HG02678 (cell line): ENCODE measurements at regions not wholly inside any gene's neighbourhood (a gene's known extent, or its start where the extent isn't known, plus 50 kb on each side); places are given as distances from the start of the nearest gene placed in this dataset.

ENCODE experiments used
- ATAC-seq: cut with Tn5 transposase; IDR thresholded peaks from one replicate; pipeline ENCODE4 v1.9.1; 2021; ENCODE audit warnings: mild to moderate bottlenecking, moderate library complexity; ENCODE audit not compliant: unreplicated experiment

GRCh38 chr11:10641912-10642697 is 51.5 kb downstream of the IRAG1 start:
- no peak for ATAC-seq

- ATAC-seq, result peak; percentile 87
Measured at GRCh38 chr11:10641177-10641911, 52.2 kb downstream of the IRAG1 start.

- no peak for ATAC-seq
Measured at GRCh38 chr11:10640308-10640707, 53.2 kb downstream of the IRAG1 start.

- ATAC-seq, result no peak
Measured at GRCh38 chr11:10639350-10639749, 54.2 kb downstream of the IRAG1 start.

- no peak for ATAC-seq
Measured at GRCh38 chr11:10638316-10638925, 55.1 kb downstream of the IRAG1 start.

- no peak for ATAC-seq
Measured at GRCh38 chr11:10637731-10638151, 55.8 kb downstream of the IRAG1 start.

GRCh38 chr11:10634407-10634806 is 59.1 kb downstream of the IRAG1 start:
- ATAC-seq, result no peak

GRCh38 chr11:10633261-10633660 is 60.3 kb downstream of the IRAG1 start:
- ATAC-seq, result no peak

GRCh38 chr11:10632483-10632882 is 61.1 kb downstream of the IRAG1 start:
- ATAC-seq, result no peak

GRCh38 chr11:10631761-10632160 is 61.8 kb downstream of the IRAG1 start:
- no peak for ATAC-seq

GRCh38 chr11:10629411-10630002 is 61.0 kb upstream of the LYVE1 start:
- no peak for ATAC-seq

GRCh38 chr11:10628508-10629236 is 60.2 kb upstream of the LYVE1 start:
- ATAC-seq, result no peak

- ATAC-seq, result no peak
Measured at GRCh38 chr11:10627816-10628215, 59.4 kb upstream of the LYVE1 start.

- no peak for ATAC-seq
Measured at GRCh38 chr11:10627291-10627690, 58.8 kb upstream of the LYVE1 start.

GRCh38 chr11:10625982-10626311 is 57.5 kb upstream of the LYVE1 start:
- ATAC-seq, result no peak

GRCh38 chr11:10625281-10625981 is 57.0 kb upstream of the LYVE1 start:
- ATAC-seq, result no peak

- no peak for ATAC-seq
Measured at GRCh38 chr11:10623797-10624761, 55.6 kb upstream of the LYVE1 start.

- ATAC-seq, result no peak
Measured at GRCh38 chr11:10622957-10623791, 54.7 kb upstream of the LYVE1 start.
